ENCODE measurements at regions not wholly inside any gene's neighbourhood (a gene's known extent, or its start where the extent isn't known, plus 50 kb on each side); places are given as distances from the start of the nearest gene placed in this dataset.

GRCh38 chr16:6038941-6039645 is 941.5 kb upstream of the EEF2KMT start:
- Histone ChIP-seq H4K8ac (ENCODE audit: low read depth, low read length) (no peak overlapping the region), H3K79me1 (ENCODE audit: low read length) (no peaks in the 10 kb centered on the region), H2AK5ac (ENCODE audit: low read length) (no peak overlapping the region), H2BK120ac (ENCODE audit: insufficient read depth, low read length, poor library complexity) (no peak overlapping the region), H4K12ac (ENCODE audit: low read depth, low read length) (no peak overlapping the region), H3K9me3 (ENCODE audit: insufficient read depth, low read depth, low read length) (no peaks in the 10 kb centered on the region), H3K27me3 (ENCODE audit: insufficient read depth, low read length) (no peaks in the 10 kb centered on the region), H3K14ac (ENCODE audit: low read length) (no peak overlapping the region), H2AFZ (ENCODE audit: insufficient read depth, low read length, poor library complexity) (no peak overlapping the region), H3K9ac (ENCODE audit: low read length) (no peak overlapping the region), H2BK5ac (ENCODE audit: low read depth, low read length, poor library complexity) (no peak overlapping the region), H3K18ac (ENCODE audit: low read length) (no peak overlapping the region), H2BK12ac (ENCODE audit: low read length) (no peak overlapping the region), H4K91ac (ENCODE audit: low read depth, low read length) (no peak overlapping the region), H3K23ac (ENCODE audit: low read length) (no peak overlapping the region), H3K79me2 (ENCODE audit: control insufficient read depth, insufficient read depth, low read length, poor library complexity) (no peaks in the 10 kb centered on the region), H3K4ac (ENCODE audit: low read depth, low read length) (no peak overlapping the region), H3K4me1 (ENCODE audit: control insufficient read depth in 1 of 2, insufficient read depth in 2 of 2, low read length in 2 of 2) (no peaks in the 10 kb centered on the region), H3K4me2 (ENCODE audit: low read length) (no peak overlapping the region), H3K4me3 (ENCODE audit: low read depth, low read length) (no peak overlapping the region), H3K27ac (ENCODE audit: low read depth, low read length) (no peak overlapping the region), H3K36me3 (ENCODE audit: control insufficient read depth in 1 of 2, insufficient read depth in 2 of 2, low read length in 2 of 2) (no peaks in the 10 kb centered on the region)
- WGBS (ENCODE audit: extremely low coverage, insufficient coverage, insufficient read length) = no CpG with 5 or more reads among the region's 5 CpGs
- DNase-seq = no peak

- DNase-seq = no peak
- Histone ChIP-seq H3K4me3 (ENCODE audit: low read depth, low read length) (no peak overlapping the region), H3K27ac (ENCODE audit: low read depth, low read length) (no peak overlapping the region), H2AFZ (ENCODE audit: insufficient read depth, low read length, poor library complexity) (no peak overlapping the region), H3K79me1 (ENCODE audit: low read length) (no peaks in the 10 kb centered on the region), H2BK5ac (ENCODE audit: low read depth, low read length, poor library complexity) (no peak overlapping the region), H2BK12ac (ENCODE audit: low read length) (no peak overlapping the region), H4K8ac (ENCODE audit: low read depth, low read length) (no peak overlapping the region), H3K14ac (ENCODE audit: low read length) (no peak overlapping the region), H3K4me2 (ENCODE audit: low read length) (no peak overlapping the region), H3K36me3 (ENCODE audit: control insufficient read depth in 1 of 2, insufficient read depth in 2 of 2, low read length in 2 of 2) (no peaks in the 10 kb centered on the region), H4K12ac (ENCODE audit: low read depth, low read length) (no peak overlapping the region), H3K23ac (ENCODE audit: low read length) (no peak overlapping the region), H4K91ac (ENCODE audit: low read depth, low read length) (no peak overlapping the region), H3K9ac (ENCODE audit: low read length) (no peak overlapping the region), H3K4me1 (ENCODE audit: control insufficient read depth in 1 of 2, insufficient read depth in 2 of 2, low read length in 2 of 2) (no peaks in the 10 kb centered on the region), H3K9me3 (ENCODE audit: insufficient read depth, low read depth, low read length) (no peaks in the 10 kb centered on the region), H2AK5ac (ENCODE audit: low read length) (no peak overlapping the region), H3K18ac (ENCODE audit: low read length) (no peak overlapping the region), H3K79me2 (ENCODE audit: control insufficient read depth, insufficient read depth, low read length, poor library complexity) (no peaks in the 10 kb centered on the region), H3K27me3 (ENCODE audit: insufficient read depth, low read length) (no peaks in the 10 kb centered on the region), H3K4ac (ENCODE audit: low read depth, low read length) (no peak overlapping the region), H2BK120ac (ENCODE audit: insufficient read depth, low read length, poor library complexity) (no peak overlapping the region)
- no CpG with 5 or more reads among the region's 6 CpGs for WGBS (ENCODE audit: extremely low coverage, insufficient coverage, insufficient read length)
Measured at GRCh38 chr16:6035161-6035560, 937.6 kb upstream of the EEF2KMT start.

- Histone ChIP-seq H3K79me1 (ENCODE audit: low read length) (no peaks in the 10 kb centered on the region), H3K4me1 (ENCODE audit: control insufficient read depth in 1 of 2, insufficient read depth in 2 of 2, low read length in 2 of 2) (no peaks in the 10 kb centered on the region), H3K14ac (ENCODE audit: low read length) (no peak overlapping the region), H3K23ac (ENCODE audit: low read length) (no peak overlapping the region), H3K4ac (ENCODE audit: low read depth, low read length) (no peak overlapping the region), H2AK5ac (ENCODE audit: low read length) (no peak overlapping the region), H4K12ac (ENCODE audit: low read depth, low read length) (no peak overlapping the region), H4K91ac (ENCODE audit: low read depth, low read length) (no peak overlapping the region), H3K18ac (ENCODE audit: low read length) (no peak overlapping the region), H3K4me3 (ENCODE audit: low read depth, low read length) (no peak overlapping the region), H3K27ac (ENCODE audit: low read depth, low read length) (no peak overlapping the region), H3K27me3 (ENCODE audit: insufficient read depth, low read length) (no peaks in the 10 kb centered on the region), H2AFZ (ENCODE audit: insufficient read depth, low read length, poor library complexity) (no peak overlapping the region), H3K79me2 (ENCODE audit: control insufficient read depth, insufficient read depth, low read length, poor library complexity) (no peaks in the 10 kb centered on the region), H2BK12ac (ENCODE audit: low read length) (no peak overlapping the region), H4K8ac (ENCODE audit: low read depth, low read length) (no peak overlapping the region), H2BK5ac (ENCODE audit: low read depth, low read length, poor library complexity) (no peak overlapping the region), H3K9ac (ENCODE audit: low read length) (no peak overlapping the region), H3K9me3 (ENCODE audit: insufficient read depth, low read depth, low read length) (no peaks in the 10 kb centered on the region), H2BK120ac (ENCODE audit: insufficient read depth, low read length, poor library complexity) (no peak overlapping the region), H3K4me2 (ENCODE audit: low read length) (no peak overlapping the region), H3K36me3 (ENCODE audit: control insufficient read depth in 1 of 2, insufficient read depth in 2 of 2, low read length in 2 of 2) (no peaks in the 10 kb centered on the region)
- DNase-seq = no peak
- no CpG with 5 or more reads among the region's 4 CpGs for WGBS (ENCODE audit: extremely low coverage, insufficient coverage, insufficient read length)
Measured at GRCh38 chr16:6034511-6034910, 936.9 kb upstream of the EEF2KMT start.

GRCh38 chr16:6032438-6032837 is 934.8 kb upstream of the EEF2KMT start:
- no peak overlapping the region for H4K91ac ChIP-seq (ENCODE audit: low read depth, low read length)
- no peaks in the 10 kb centered on the region for H3K79me2 ChIP-seq (ENCODE audit: control insufficient read depth, insufficient read depth, low read length, poor library complexity)
- no peak overlapping the region for H3K4me3 ChIP-seq (ENCODE audit: low read depth, low read length)
- H2BK120ac ChIP-seq (ENCODE audit: insufficient read depth, low read length, poor library complexity) = no peak overlapping the region
- no peak overlapping the region for H3K14ac ChIP-seq (ENCODE audit: low read length)
- H3K27me3 ChIP-seq (ENCODE audit: insufficient read depth, low read length) = no peaks in the 10 kb centered on the region
- H3K4me1 ChIP-seq (ENCODE audit: control insufficient read depth in 1 of 2, insufficient read depth in 2 of 2, low read length in 2 of 2) = no peaks in the 10 kb centered on the region
- H2BK12ac ChIP-seq (ENCODE audit: low read length) = no peak overlapping the region
- no peak overlapping the region for H3K4me2 ChIP-seq (ENCODE audit: low read length)
- H3K4ac ChIP-seq (ENCODE audit: low read depth, low read length) = no peak overlapping the region
- no peak overlapping the region for H4K12ac ChIP-seq (ENCODE audit: low read depth, low read length)
- no peak overlapping the region for H4K8ac ChIP-seq (ENCODE audit: low read depth, low read length)
- H3K9me3 ChIP-seq (ENCODE audit: insufficient read depth, low read depth, low read length) = no peaks in the 10 kb centered on the region
- H3K9ac ChIP-seq (ENCODE audit: low read length) = no peak overlapping the region
- DNase-seq = no peak
- WGBS (ENCODE audit: extremely low coverage, insufficient coverage, insufficient read length) = no CpG with 5 or more reads among the region's 3 CpGs
- H3K18ac ChIP-seq (ENCODE audit: low read length) = no peak overlapping the region
- no peak overlapping the region for H2AFZ ChIP-seq (ENCODE audit: insufficient read depth, low read length, poor library complexity)
- no peak overlapping the region for H3K27ac ChIP-seq (ENCODE audit: low read depth, low read length)
- H3K23ac ChIP-seq (ENCODE audit: low read length) = no peak overlapping the region
- H3K36me3 ChIP-seq (ENCODE audit: control insufficient read depth in 1 of 2, insufficient read depth in 2 of 2, low read length in 2 of 2) = no peaks in the 10 kb centered on the region
- no peak overlapping the region for H2BK5ac ChIP-seq (ENCODE audit: low read depth, low read length, poor library complexity)
- no peak overlapping the region for H2AK5ac ChIP-seq (ENCODE audit: low read length)
- no peaks in the 10 kb centered on the region for H3K79me1 ChIP-seq (ENCODE audit: low read length)
